NCI-H128 (cell line): ENCODE measurements at regions not wholly inside any gene's neighbourhood (a gene's known extent, or its start where the extent isn't known, plus 50 kb on each side); places are given as distances from the start of the nearest gene placed in this dataset.
"Not testable (repeated sequence)": the region's sequence is repeated elsewhere in the genome, so short reads cannot be mapped to it uniquely, and the experiment has no call there.

ENCODE experiments used
- DNase-seq: peaks from one replicate; lab custom pipeline; 2025; ENCODE audit not compliant: unreplicated experiment; lab: John Stamatoyannopoulos, UW

GRCh38 chr2:167697194-167697593 is 550.2 kb downstream of the STK39 start:
- DNase-seq: no peak

GRCh38 chr2:167692936-167693335 is 554.5 kb downstream of the STK39 start:
- peak; percentile 8 for DNase-seq

GRCh38 chr2:167692191-167692590 is 555.2 kb downstream of the STK39 start:
- no peak for DNase-seq

GRCh38 chr2:167689444-167689843 is 558.0 kb downstream of the STK39 start:
- no peak for DNase-seq

- no peak for DNase-seq
Observed at GRCh38 chr2:167686691-167687090, 560.7 kb downstream of the STK39 start.

GRCh38 chr2:167681234-167682015 is 566.0 kb downstream of the STK39 start:
- no peak for DNase-seq

- no peak for DNase-seq
Observed at GRCh38 chr2:167678158-167678557, 569.2 kb downstream of the STK39 start.

GRCh38 chr2:167675906-167676305 is 571.5 kb downstream of the STK39 start:
- DNase-seq: no peak

GRCh38 chr2:167670588-167670987 is 576.8 kb downstream of the STK39 start:
- no peak for DNase-seq

GRCh38 chr2:167653131-167653530 is 594.3 kb downstream of the STK39 start:
- no peak for DNase-seq

GRCh38 chr2:167652401-167652800 is 595.0 kb downstream of the STK39 start:
- no peak for DNase-seq

GRCh38 chr2:167651406-167652151 is 595.8 kb downstream of the STK39 start:
- no peak for DNase-seq

- DNase-seq: no peak
Observed at GRCh38 chr2:167646557-167646956, 600.8 kb downstream of the STK39 start.

- DNase-seq: no peak
Observed at GRCh38 chr2:167640096-167640495, 607.3 kb downstream of the STK39 start.

- no peak for DNase-seq
Observed at GRCh38 chr2:167637741-167638140, 609.7 kb downstream of the STK39 start.

GRCh38 chr2:167632271-167632670 is 615.1 kb downstream of the STK39 start:
- not testable (repeated sequence) for DNase-seq

- DNase-seq: no peak
Observed at GRCh38 chr2:167626961-167627360, 620.4 kb downstream of the STK39 start.

GRCh38 chr2:167626301-167626700 is 621.1 kb downstream of the STK39 start:
- no peak for DNase-seq

- DNase-seq: no peak
Observed at GRCh38 chr2:167616997-167617396, 630.4 kb downstream of the STK39 start.

- DNase-seq: no peak
Observed at GRCh38 chr2:167613471-167613870, 633.9 kb downstream of the STK39 start.

GRCh38 chr2:167608487-167608886 is 638.9 kb downstream of the STK39 start:
- no peak for DNase-seq

GRCh38 chr2:167607731-167608130 is 639.7 kb downstream of the STK39 start:
- no peak for DNase-seq
